Naive thymus-derived CD4-positive, alpha-beta T cell (primary cell): ENCODE measurements at regions not wholly inside any gene's neighbourhood (a gene's known extent, or its start where the extent isn't known, plus 50 kb on each side); places are given as distances from the start of the nearest gene placed in this dataset.

Experiments used
- ATAC-seq: fragments of 150-1000 bp; cut with Tn5 transposase; 2 replicates; pipeline ENCODE4 v1.10.0; 2021; ENCODE audit warnings: mild to moderate bottlenecking, moderate library complexity
- CTCF ChIA-PET: fragments of 350-600 bp; sonication (Branson Sonifier 250); formaldehyde crosslinking; loops from one replicate; lab custom pipeline; 2021; ENCODE audit warnings: antibody characterized with exemption; lab: Charles Lee
- POLR2A ChIA-PET: fragments of 350-600 bp; sonication (Branson Sonifier 250); formaldehyde crosslinking; loops from one replicate; lab custom pipeline; 2021; ENCODE audit warnings: antibody characterized with exemption, inconsistent platforms; lab: Charles Lee
- DNase-seq, 9 donors: peaks; one replicate each; pipeline versions ENCODE4 v3.0.0 to v3.0.0-alpha.2; 2020 to 2022; ENCODE audit warnings: mixed read lengths in 1 of 9
- H3K27ac ChIP-seq: one replicate; pipeline ENCODE4 v1.7.0; 2013; ENCODE audit warnings: mild to moderate bottlenecking, low read depth, low read length, moderate library complexity
- H3K27me3 ChIP-seq, 2 donors: one replicate each; pipeline ENCODE4 v1.7.0; 2013; ENCODE audit warnings: low read length in 2 of 2, mild to moderate bottlenecking in 2 of 2, moderate library complexity in 2 of 2; ENCODE audit not compliant: control insufficient read depth in 2 of 2, insufficient read depth in 2 of 2
- H3K36me3 ChIP-seq, 3 experiments: 1 replicate in 2 of 3; 2 replicates in 1 of 3; pipeline ENCODE4 v1.7.0; 2013; ENCODE audit warnings: low read length in 3 of 3, mild to moderate bottlenecking in 3 of 3, moderate library complexity in 1 of 3; ENCODE audit not compliant: insufficient read depth in 3 of 3, control insufficient read depth in 2 of 3
- H3K4me1 ChIP-seq, 2 donors: one replicate each; pipeline ENCODE4 v1.7.0; 2013; ENCODE audit warnings: low read length in 2 of 2, mild to moderate bottlenecking in 2 of 2, moderate library complexity in 1 of 2; ENCODE audit not compliant: control insufficient read depth in 2 of 2, insufficient read depth in 2 of 2
- H3K4me3 ChIP-seq: 2 replicates; pipeline ENCODE4 v1.7.0; 2013; ENCODE audit warnings: mild to moderate bottlenecking, low read length
- H3K9me3 ChIP-seq, 3 experiments: 1 replicate in 2 of 3; 2 replicates in 1 of 3; pipeline ENCODE4 v1.7.0; 2013; ENCODE audit warnings: low read length in 3 of 3; ENCODE audit not compliant: control insufficient read depth in 2 of 3
- H3K27ac Mint-ChIP-seq, 9 donors: one replicate each; pipeline ENCODE4 v1.8.0; 2020 to 2022; ENCODE audit warnings: mixed read lengths in 9 of 9, mild to moderate bottlenecking in 8 of 9, moderate library complexity in 5 of 9, inconsistent platforms in 2 of 9
- H3K27me3 Mint-ChIP-seq, 5 donors: one replicate each; pipeline ENCODE4 v1.8.0; 2021 to 2022; ENCODE audit warnings: mixed read lengths in 5 of 5, mild to moderate bottlenecking in 1 of 5
- H3K36me3 Mint-ChIP-seq, 5 donors: one replicate each; pipeline ENCODE4 v1.8.0; 2020 to 2022; ENCODE audit warnings: mixed read lengths in 5 of 5, mild to moderate bottlenecking in 3 of 5, inconsistent platforms in 1 of 5
- H3K4me1 Mint-ChIP-seq, 7 donors: one replicate each; pipeline ENCODE4 v1.8.0; 2020 to 2022; ENCODE audit warnings: mixed read lengths in 7 of 7, mild to moderate bottlenecking in 3 of 7, inconsistent platforms in 1 of 7
- H3K4me3 Mint-ChIP-seq, 10 donors: one replicate each; pipeline ENCODE4 v1.8.0; 2020 to 2022; ENCODE audit warnings: mild to moderate bottlenecking in 10 of 10, mixed read lengths in 10 of 10, moderate library complexity in 6 of 10, inconsistent platforms in 2 of 10
- H3K9me3 Mint-ChIP-seq, 11 donors: one replicate each; pipeline ENCODE4 v1.8.0; 2020 to 2022; ENCODE audit warnings: mixed read lengths in 11 of 11, mild to moderate bottlenecking in 4 of 11, inconsistent platforms in 1 of 11, moderate library complexity in 1 of 11
- intact Hi-C, 2 donors: fragments of 100-400 bp; cut with micrococcal nuclease; formaldehyde crosslinking; loops; one replicate each; pipeline ENCODE4 v1.15.1; 2023

DNA sequence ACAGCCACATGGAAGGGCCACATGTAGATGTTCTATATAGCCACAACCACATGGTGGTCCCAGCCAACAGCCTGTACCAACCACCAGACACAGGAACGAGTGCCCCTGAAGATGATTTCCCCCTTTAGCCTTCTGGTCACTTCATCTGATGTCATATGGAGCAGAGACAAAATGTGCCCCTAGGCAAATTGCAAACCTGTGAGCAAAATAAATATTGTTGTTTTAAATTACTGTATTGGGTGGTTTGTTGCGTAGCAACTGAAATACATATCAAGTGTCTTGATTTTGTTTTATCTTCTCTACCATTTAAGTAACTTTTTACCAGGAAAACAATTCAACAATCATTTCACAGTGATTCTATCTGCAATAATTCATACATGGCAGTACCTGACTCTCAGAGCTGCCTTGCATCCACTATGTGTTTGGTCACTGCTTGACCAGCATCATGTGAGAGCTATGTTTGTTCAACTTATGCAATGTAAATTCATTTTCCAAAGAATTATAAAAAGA, 142.5 kb upstream of the VLDLR start:
- intact Hi-C loops = no loop called here
- H3K36me3 ChIP-seq = no peaks in the 10 kb centered on the region
- no peak overlapping the region for H3K4me3 ChIP-seq
- POLR2A ChIA-PET = no interaction called here
- Mint-ChIP-seq H3K4me1 (no peaks in the 10 kb centered on the region), H3K9me3 (peaks cover 0 to 4% (median 0%) of the 10 kb centered on the region in 11 donors), H3K4me3 (no peak overlapping the region), H3K27ac (no peak overlapping the region), H3K36me3 (no peaks in the 10 kb centered on the region), H3K27me3 (peaks cover 4 to 26% (median 10%) of the 10 kb centered on the region in 5 donors)
- CTCF ChIA-PET = no interaction called here
- no peak overlapping the region for H3K27ac ChIP-seq
- DNase-seq = no peak
- no peak for ATAC-seq
- no peaks in the 10 kb centered on the region for H3K9me3 ChIP-seq
- no peaks in the 10 kb centered on the region for H3K27me3 ChIP-seq
- no peaks in the 10 kb centered on the region for H3K4me1 ChIP-seq

DNA sequence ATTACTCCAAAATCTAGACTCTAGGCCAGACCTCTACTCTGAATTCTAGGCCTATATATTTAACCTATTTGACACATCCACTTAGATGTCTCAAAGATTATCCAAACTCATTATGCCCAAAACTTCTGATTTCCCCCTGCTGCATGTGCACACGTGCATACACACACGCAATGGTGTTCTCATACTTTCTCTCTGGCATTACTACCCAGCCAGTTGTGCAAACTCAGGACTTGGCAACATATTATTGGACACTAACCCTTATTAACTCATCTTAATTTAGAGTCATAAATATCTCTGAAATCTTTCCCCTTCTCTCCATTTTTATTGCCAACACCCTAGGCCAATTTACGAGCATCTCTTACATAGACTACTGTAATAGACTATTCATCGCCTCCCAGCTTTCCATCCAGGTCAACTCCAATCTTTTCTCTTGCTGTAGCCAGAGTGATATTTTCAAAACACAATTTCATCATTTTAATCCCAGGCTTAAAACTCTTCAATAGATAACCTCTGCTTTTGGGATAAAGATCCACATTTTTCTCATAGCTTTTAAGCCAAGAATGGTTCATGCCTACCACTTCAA, 141.2 kb upstream of the VLDLR start:
- no peaks in the 10 kb centered on the region for H3K36me3 Mint-ChIP-seq
- POLR2A ChIA-PET = no interaction called here
- CTCF ChIA-PET = no interaction called here

DNA sequence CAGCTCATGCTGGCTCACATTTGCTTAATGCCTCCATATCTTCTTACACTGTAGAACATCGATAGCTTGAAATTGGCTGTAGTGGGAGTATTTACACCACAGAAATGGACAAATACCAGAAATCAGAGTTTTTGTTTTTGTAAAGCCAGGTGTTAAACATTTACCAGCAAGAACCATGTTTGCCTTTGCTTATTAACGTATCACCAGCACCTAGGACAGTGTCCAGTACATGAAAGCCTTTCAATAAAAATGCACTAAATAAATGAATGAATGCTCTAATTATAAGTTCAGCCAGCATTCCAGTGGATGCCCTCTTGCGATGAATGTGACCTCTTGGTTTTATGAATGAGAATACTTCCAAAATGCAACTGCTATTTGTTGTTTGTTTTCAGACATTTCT, 140.4 kb upstream of the VLDLR start:
- ChIA-PET POLR2A (no interaction called here), CTCF (no interaction called here)
- H3K36me3 ChIP-seq = no peaks in the 10 kb centered on the region
- DNase-seq = no peak
- no peak overlapping the region for H3K4me3 ChIP-seq
- Mint-ChIP-seq H3K4me1 (no peaks in the 10 kb centered on the region), H3K27ac (no peak overlapping the region), H3K27me3 (peaks cover 0 to 26% (median 13%) of the 10 kb centered on the region in 5 donors), H3K4me3 (no peak overlapping the region), H3K9me3 (peaks cover 0 to 4% (median 0%) of the 10 kb centered on the region in 11 donors), H3K36me3 (no peaks in the 10 kb centered on the region)
- H3K9me3 ChIP-seq = no peaks in the 10 kb centered on the region
- no peak for ATAC-seq
- no peaks in the 10 kb centered on the region for H3K4me1 ChIP-seq
- intact Hi-C loops = no loop called here
- no peaks in the 10 kb centered on the region for H3K27me3 ChIP-seq
- H3K27ac ChIP-seq = no peak overlapping the region

More for the DNA sequence above, 141.2 kb upstream of the VLDLR start:
- Histone ChIP-seq H3K4me3 (no peak overlapping the region), H3K27ac (no peak overlapping the region), H3K4me1 (no peaks in the 10 kb centered on the region), H3K36me3 (no peaks in the 10 kb centered on the region), H3K9me3 (no peaks in the 10 kb centered on the region), H3K27me3 (no peaks in the 10 kb centered on the region)
- peaks cover 2 to 26% (median 11%) of the 10 kb centered on the region in 5 donors for H3K27me3 Mint-ChIP-seq
- H3K9me3 Mint-ChIP-seq = peaks cover 0 to 4% (median 0%) of the 10 kb centered on the region in 11 donors
- no peak overlapping the region for H3K4me3 Mint-ChIP-seq
- no peaks in the 10 kb centered on the region for H3K4me1 Mint-ChIP-seq
- no peak overlapping the region for H3K27ac Mint-ChIP-seq
- DNase-seq (no peak), ATAC-seq (no peak)
- intact Hi-C loops = no loop called here

DNA sequence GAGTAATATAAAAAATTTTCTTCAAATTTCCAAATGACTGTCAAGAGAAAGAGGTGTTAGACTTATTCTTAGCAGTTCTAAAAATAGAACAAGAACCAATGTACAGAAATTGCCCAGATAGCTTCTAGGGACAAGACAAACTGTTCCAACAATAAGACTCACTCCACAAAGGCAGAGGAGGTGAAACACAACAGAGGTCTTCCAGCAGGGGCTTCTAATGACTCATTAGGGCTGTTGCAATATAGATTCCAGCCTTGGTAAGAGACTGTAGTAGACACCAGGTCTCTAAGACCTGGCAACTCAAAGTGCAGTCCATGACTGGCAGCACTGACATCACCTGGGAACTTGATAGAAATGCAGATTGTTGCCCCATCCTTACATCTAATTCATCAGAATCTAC, 134.6 kb upstream of the VLDLR start:
- Mint-ChIP-seq H3K9me3 (peaks cover 0 to 4% (median 0%) of the 10 kb centered on the region in 11 donors), H3K27me3 (peaks cover 3 to 40% (median 26%) of the 10 kb centered on the region in 5 donors), H3K4me3 (no peak overlapping the region), H3K36me3 (no peaks in the 10 kb centered on the region), H3K27ac (no peak overlapping the region), H3K4me1 (no peaks in the 10 kb centered on the region)
- POLR2A ChIA-PET = no interaction called here
- no peaks in the 10 kb centered on the region for H3K27me3 ChIP-seq
- H3K9me3 ChIP-seq = no peaks in the 10 kb centered on the region
- H3K4me3 ChIP-seq = no peak overlapping the region
- intact Hi-C loops = no loop called here
- CTCF ChIA-PET = no interaction called here
- no peak overlapping the region for H3K27ac ChIP-seq
- no peaks in the 10 kb centered on the region for H3K4me1 ChIP-seq
- ATAC-seq = no peak
- H3K36me3 ChIP-seq = no peaks in the 10 kb centered on the region
- no peak for DNase-seq

DNA sequence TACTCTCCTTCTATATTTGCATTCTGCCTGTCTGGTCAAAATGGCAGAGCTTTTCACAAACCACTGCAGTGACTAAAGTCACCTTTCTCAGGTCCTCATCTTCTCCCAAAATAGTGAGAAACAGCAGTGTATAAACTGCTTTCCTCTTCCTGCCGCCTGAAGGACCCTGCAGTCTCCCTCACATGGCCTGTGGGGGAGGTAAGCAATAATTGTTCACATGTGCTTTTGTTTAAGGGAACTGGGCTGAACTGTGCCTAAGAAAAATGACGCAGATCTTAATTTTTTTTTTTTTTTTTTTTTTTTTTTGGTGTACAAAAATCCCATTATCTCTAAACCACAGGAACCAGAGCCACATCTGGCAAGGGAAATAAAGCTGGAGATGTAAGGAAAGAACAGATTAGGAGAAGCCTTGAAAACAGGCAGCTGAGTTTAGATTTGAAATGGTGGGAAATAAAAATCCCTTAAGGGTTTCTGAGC, 131.7 kb upstream of the VLDLR start:
- ATAC-seq = no peak
- H3K27me3 Mint-ChIP-seq = peaks cover 0 to 23% (median 20%) of the 10 kb centered on the region in 5 donors
- H3K9me3 ChIP-seq = no peaks in the 10 kb centered on the region
- H3K4me3 Mint-ChIP-seq = no peak overlapping the region
- intact Hi-C loops = no loop called here
- no peak overlapping the region for H3K4me3 ChIP-seq
- POLR2A ChIA-PET = no interaction called here
- H3K27me3 ChIP-seq = no peaks in the 10 kb centered on the region
- H3K9me3 Mint-ChIP-seq = peaks cover 0 to 4% (median 0%) of the 10 kb centered on the region in 11 donors
- DNase-seq = no peak
- no peak overlapping the region for H3K27ac ChIP-seq
- H3K4me1 ChIP-seq = no peaks in the 10 kb centered on the region
- no peak overlapping the region for H3K27ac Mint-ChIP-seq
- H3K4me1 Mint-ChIP-seq = no peaks in the 10 kb centered on the region
- H3K36me3 ChIP-seq = no peaks in the 10 kb centered on the region
- no peaks in the 10 kb centered on the region for H3K36me3 Mint-ChIP-seq
- CTCF ChIA-PET = no interaction called here

DNA sequence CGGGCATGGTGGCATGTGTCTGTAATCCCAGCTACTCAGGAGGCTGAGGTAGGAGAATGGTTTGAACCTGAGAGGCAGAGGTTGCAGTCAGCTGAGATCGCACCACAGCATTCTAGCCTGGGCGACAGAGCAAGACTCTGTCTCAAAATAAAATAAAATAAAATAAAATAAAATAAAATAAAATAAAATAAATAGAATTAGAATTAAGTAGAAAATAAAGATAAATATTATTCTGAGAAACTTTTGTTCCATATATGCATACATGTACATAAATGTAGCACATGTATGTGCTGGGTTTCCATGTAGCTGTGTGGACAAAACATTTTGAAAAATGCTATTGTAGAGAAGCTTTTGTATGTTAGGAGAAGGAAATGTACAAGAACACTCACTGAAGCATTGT, 129.4 kb upstream of the VLDLR start:
- H3K4me1 ChIP-seq = no peaks in the 10 kb centered on the region
- CTCF ChIA-PET = no interaction called here
- H3K27me3 Mint-ChIP-seq = peaks cover 0 to 24% (median 17%) of the 10 kb centered on the region in 5 donors
- POLR2A ChIA-PET = no interaction called here
- no peak overlapping the region for H3K27ac ChIP-seq
- peaks cover 0 to 4% (median 0%) of the 10 kb centered on the region in 11 donors for H3K9me3 Mint-ChIP-seq
- H3K36me3 ChIP-seq = no peaks in the 10 kb centered on the region
- no peaks in the 10 kb centered on the region for H3K27me3 ChIP-seq
- H3K4me3 ChIP-seq = no peak overlapping the region
- no peaks in the 10 kb centered on the region for H3K36me3 Mint-ChIP-seq
- DNase-seq (no peak), ATAC-seq (no peak)
- no peak overlapping the region for H3K4me3 Mint-ChIP-seq
- no peaks in the 10 kb centered on the region for H3K4me1 Mint-ChIP-seq
- intact Hi-C loops = no loop called here
- H3K9me3 ChIP-seq = no peaks in the 10 kb centered on the region
- no peak overlapping the region for H3K27ac Mint-ChIP-seq

DNA sequence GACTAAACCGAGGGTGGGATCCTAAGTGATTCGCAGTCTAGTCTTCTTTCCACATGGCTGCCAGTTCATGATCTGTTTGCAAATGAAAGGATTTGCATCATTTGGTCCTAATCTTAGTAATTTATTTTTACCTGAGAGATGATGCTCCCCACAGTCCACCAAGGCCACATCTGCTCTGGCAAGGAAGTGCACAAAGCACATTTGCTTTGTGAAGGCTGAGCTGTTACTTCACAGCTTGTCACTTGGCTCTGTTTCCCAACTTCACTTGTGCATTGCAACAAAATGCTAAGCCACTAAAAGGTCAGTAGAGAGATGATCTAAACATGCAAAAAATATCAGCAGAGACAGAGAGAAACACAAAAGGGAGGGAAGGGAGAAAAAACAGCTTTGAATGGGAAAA, 128.5 kb upstream of the VLDLR start:
- H3K9me3 Mint-ChIP-seq = peaks cover 0 to 4% (median 0%) of the 10 kb centered on the region in 11 donors
- no peaks in the 10 kb centered on the region for H3K9me3 ChIP-seq
- H3K36me3 Mint-ChIP-seq = no peaks in the 10 kb centered on the region
- CTCF ChIA-PET = no interaction called here
- H3K27me3 ChIP-seq = no peaks in the 10 kb centered on the region
- H3K4me3 ChIP-seq = no peak overlapping the region
- H3K4me1 ChIP-seq = no peaks in the 10 kb centered on the region
- no peak for DNase-seq
- intact Hi-C loops = no loop called here
- H3K36me3 ChIP-seq = no peaks in the 10 kb centered on the region
- no peak for ATAC-seq
- H3K27ac ChIP-seq = no peak overlapping the region
- no peaks in the 10 kb centered on the region for H3K4me1 Mint-ChIP-seq
- no peak overlapping the region for H3K27ac Mint-ChIP-seq
- POLR2A ChIA-PET = no interaction called here
- no peak overlapping the region for H3K4me3 Mint-ChIP-seq
- peaks cover 0 to 22% (median 17%) of the 10 kb centered on the region in 5 donors for H3K27me3 Mint-ChIP-seq
